ELF-1 (cell line): ENCODE measurements at regions not wholly inside any gene's neighbourhood (a gene's known extent, or its start where the extent isn't known, plus 50 kb on each side); places are given as distances from the start of the nearest gene placed in this dataset.
"Not testable (repeated sequence)": the region's sequence is repeated elsewhere in the genome, so short reads cannot be mapped to it uniquely, and the experiment has no call there.

Experiments used
- DNase-seq: peaks from one replicate; pipeline ENCODE4 v3.0.0-alpha.2; 2016; ENCODE audit warnings: low read depth, low spot score

DNA sequence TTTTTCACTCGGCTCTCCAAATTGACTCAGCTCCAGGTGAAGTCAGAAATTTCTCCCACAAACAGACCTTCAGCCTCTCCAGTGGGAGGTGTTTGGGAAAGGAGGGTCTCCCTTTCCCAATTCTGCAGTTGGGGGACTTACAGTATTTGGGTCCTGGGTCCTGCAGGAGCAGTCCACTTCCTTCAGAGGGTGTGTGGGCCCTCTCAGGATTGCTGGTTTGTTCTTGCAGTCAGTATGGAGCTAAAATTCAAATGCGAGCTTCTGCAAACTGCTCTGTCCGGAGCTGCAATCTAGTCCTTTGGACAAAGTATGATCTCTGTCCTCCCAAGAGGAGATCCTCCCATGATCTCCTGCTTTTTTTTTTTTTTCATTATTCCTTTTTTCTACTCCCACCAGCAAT lies 87.9 kb upstream of the MSTN start:
- no peak for DNase-seq

DNA sequence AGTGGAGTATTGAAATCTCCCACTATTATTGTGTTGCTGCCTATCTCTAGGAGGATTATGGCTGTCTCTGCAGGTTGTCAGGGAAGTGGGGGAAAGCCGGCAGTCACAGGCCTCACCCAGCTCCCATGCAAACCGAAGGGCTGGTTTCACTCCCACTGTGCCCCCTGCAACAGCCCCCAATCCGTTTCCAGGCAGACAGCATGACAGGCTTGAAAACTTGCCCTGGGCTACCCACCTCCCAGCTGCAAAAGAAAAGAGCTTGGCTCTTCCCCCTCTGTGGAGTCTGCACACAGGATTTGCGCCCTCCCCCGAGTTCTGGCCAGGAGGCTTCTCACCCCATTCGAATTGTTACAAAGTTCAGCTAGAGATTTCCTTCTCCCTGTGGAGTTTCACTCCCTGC lies 87.4 kb upstream of the MSTN start:
- DNase-seq = peak; percentile 60

DNA sequence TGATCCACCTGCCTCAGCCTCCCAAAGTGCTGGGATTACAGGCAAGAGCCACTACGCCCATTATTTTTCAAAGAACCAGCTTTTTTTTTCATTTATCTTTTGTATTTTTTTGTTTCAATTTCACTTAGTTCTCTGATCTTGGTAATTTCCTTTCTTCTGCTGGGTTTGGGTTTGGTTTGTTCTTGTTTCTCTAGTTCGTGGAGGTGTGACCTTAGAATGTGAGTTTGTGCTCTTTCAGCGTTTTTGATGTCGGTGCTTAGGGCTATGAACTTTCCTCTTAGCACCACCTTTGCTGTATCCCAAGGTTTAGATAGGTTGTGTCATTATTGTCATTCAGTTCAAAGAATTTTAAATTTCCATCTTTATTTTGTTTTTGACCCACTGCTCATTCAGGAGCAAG lies 86.7 kb upstream of the MSTN start:
- DNase-seq = no peak

- not testable (repeated sequence) for DNase-seq
Observed at GRCh38 chr2:190146109-190146508, 83.6 kb upstream of the MSTN start.

- DNase-seq = not testable (repeated sequence)
Observed at GRCh38 chr2:190140474-190140873, 77.9 kb upstream of the MSTN start.

GRCh38 chr2:190139371-190139770 lies 76.8 kb upstream of the MSTN start:
- DNase-seq = no peak

DNA sequence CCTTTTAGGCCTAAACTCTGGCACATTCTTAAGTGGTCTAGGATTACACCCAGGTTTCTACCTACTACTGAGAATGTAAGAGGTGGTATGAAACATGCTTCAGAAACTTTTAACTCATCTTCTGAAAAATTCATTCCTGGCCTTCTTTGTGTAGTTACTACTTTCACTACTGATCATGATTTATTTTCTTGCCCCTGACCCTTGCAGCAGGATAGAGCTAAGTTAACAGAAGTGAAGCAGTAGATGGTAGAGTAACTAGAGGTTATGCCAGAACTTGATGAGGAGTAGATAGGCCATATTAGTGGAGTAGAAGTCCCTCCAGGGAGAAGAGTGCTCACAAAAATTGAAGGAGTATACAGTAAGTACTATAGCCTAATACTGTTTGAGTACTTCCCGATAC lies 75.5 kb upstream of the MSTN start:
- no peak for DNase-seq

DNA sequence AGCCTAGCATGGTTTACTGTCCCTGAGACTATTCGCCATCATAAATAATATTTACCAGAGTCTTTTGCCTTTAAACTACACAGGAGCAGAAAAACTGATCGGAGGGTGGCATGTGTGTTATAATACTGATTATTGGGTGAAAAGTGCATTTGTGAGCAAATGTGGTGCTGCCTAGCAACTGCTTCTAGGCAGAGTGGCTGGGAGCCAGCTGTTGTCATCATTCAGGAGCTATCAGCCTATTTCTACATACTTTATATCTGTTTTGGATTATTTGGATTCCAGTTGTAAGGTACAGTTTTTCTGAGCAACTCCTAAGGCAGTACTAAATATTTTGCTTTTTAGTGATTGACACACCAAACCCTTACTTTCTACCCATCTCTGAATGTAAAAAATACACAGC lies 75.0 kb upstream of the MSTN start:
- no peak for DNase-seq

- DNase-seq = no peak
Observed at GRCh38 chr2:190136825-190137224, 74.3 kb upstream of the MSTN start.

- DNase-seq = no peak
Observed at GRCh38 chr2:190136259-190136658, 73.7 kb upstream of the MSTN start.

DNA sequence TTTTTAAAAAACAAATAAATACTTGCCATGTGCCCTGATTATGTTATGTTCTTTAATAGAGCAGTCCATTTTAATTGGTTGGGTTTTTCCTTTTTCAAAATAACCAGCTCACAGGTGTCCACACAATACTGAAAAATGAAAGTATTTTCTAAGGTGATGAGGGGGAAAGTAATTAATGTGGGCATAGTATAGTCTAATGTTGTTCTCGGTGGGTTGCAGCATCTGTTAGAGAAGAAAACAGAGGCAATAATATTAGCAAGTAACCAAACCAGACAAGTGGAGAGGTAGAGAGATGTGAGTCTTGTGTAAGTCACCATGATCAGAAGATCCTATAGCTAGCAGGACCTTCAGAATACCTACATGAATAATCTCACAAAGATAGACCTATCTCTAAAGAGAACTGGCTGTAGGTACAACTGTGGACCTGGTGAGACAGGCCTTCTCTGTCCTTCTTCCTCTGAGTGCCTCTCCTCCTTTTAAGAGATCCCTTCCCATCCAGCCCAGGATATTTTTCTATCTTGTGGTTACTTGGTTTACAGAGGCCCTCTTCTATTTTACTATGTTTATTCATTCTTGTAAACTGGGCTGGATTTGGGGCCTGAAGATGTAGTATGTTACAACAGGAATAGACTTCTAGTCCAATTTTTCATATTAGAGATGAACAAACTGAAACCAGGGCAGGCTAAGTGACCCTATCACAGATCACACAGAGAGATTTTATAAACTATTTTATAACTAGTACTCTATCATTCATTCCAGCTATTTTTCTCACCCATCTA lies 67.1 kb upstream of the MSTN start:
- DNase-seq = no peak

- no peak for DNase-seq
Observed at GRCh38 chr2:190127651-190128050, 65.1 kb upstream of the MSTN start.

- DNase-seq = no peak
Observed at GRCh38 chr2:190126798-190127197, 64.3 kb upstream of the MSTN start.

- DNase-seq = no peak
Observed at GRCh38 chr2:190123956-190124355, 61.4 kb upstream of the MSTN start.

DNA sequence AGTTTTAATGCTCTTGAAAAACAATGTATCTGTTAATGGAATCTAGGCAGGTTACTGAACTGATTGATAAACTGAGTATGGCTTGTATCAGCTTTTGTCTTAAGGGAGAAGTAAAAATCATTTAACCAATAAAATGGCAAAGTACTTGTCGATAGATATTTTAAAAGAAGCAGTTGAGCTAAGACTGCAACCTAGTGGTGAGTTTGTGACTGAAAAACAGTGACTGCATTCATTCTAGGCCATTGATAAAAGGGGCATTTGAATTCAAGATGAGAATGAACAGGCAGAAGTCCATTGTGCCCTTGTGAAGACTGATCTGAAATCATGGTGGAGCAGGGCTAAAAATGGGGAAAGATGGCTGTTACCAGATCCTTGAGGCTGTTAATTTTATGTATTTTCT lies 59.4 kb upstream of the MSTN start:
- DNase-seq = no peak

DNA sequence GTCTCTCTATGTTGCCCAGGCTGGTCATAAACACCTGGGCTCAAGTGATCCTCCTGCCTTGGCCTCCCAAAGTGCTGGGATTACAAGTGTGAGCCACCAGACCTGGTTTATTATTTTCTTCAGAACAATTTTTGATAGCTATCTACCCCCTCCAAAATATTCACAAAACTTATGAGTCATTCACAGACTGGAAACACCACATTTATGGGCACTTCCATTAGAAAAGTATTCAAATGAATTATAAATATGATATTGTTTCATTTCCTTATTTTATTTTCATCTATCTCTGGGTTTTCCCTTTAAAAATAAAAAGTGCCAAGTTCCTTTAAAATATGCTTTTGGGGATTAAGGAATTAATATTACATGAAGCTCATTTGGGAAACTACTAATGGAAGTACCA lies 58.8 kb upstream of the MSTN start:
- DNase-seq = no peak

GRCh38 chr2:190119923-190120590 lies 57.5 kb upstream of the MSTN start:
- no peak for DNase-seq

- DNase-seq = peak; percentile 45
Observed at GRCh38 chr2:190119257-190119656, 56.7 kb upstream of the MSTN start.

DNA sequence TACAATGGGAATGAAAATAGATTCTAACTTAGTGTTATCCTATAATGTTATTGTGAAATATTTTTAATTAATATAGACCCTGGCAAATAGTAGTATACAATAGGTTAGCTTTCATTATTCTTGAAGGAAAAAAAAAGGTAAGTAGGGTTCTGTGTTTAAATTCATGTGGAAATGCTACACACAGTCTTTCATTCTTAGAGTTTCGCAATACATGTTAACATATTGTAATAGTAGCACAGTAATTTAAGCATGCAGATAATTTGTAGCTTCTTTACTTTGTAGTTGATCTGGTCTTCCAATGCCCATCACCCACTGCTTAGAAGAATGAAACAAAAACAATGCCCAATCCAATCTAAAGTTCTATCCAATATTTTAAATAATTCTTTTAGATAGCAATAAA lies 54.8 kb upstream of the MSTN start:
- DNase-seq = no peak

DNA sequence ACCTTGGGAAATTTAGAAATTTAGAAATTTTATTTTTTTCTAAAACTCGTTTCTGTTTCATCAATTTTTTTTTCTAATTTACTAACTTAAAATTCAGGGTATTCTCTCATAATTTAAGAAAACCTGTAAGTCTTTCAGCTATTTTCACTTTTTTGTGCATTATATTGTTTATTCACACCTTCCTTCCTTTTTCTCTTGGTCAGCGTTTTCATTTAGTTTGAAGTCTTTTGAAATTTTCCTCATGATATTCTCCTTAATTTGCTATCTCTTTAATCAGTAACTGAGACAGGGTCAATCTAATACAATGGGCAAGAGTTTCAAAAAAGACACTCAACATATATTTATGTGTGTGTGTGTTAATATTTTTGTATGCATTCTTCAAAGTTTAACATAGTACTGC lies 50.5 kb upstream of the MSTN start:
- DNase-seq = no peak
